BLaER1 treated with 17β-estradiol and CSF1 and Interleukin-3, amounts not matched to agents 10 nM and 100 nM (cell line): ENCODE measurements at regions not wholly inside any gene's neighbourhood (a gene's known extent, or its start where the extent isn't known, plus 50 kb on each side); places are given as distances from the start of the nearest gene placed in this dataset.
"Not testable (repeated sequence)": the region's sequence is repeated elsewhere in the genome, so short reads cannot be mapped to it uniquely, and the experiment has no call there.

Source experiments
- H3K27ac ChIP-seq, 11 experiments: shearing (Covaris generic); formaldehyde crosslinking; 2 replicates each; pipeline ENCODE4 v1.8.1; 2022
- H3K27me3 ChIP-seq, 11 experiments: shearing (Covaris generic); formaldehyde crosslinking; 2 replicates each; pipeline ENCODE4 v1.8.1; 2022
- H3K36me3 ChIP-seq, 11 experiments: shearing (Covaris generic); formaldehyde crosslinking; 2 replicates each; pipeline ENCODE4 v1.8.1; 2022
- H3K4me1 ChIP-seq, 10 experiments: shearing (Covaris generic); formaldehyde crosslinking; 2 replicates each; pipeline ENCODE4 v1.8.1; 2022
- H3K4me2 ChIP-seq, 11 experiments: shearing (Covaris generic); formaldehyde crosslinking; 2 replicates each; pipeline ENCODE4 v1.8.1; 2022
- H3K4me3 ChIP-seq, 10 experiments: shearing (Covaris generic); formaldehyde crosslinking; 2 replicates each; pipeline ENCODE4 v1.8.1; 2022
- H3K9ac ChIP-seq, 11 experiments: shearing (Covaris generic); formaldehyde crosslinking; 2 replicates each; pipeline ENCODE4 v1.8.1; 2022
- H3K9me3 ChIP-seq, 11 experiments: shearing (Covaris generic); formaldehyde crosslinking; replicated peaks in 1 of 11; 2 replicates each; pipeline ENCODE4 v1.8.1; 2022
- H4K20me1 ChIP-seq, 11 experiments: shearing (Covaris generic); formaldehyde crosslinking; 2 replicates each; pipeline ENCODE4 v1.8.1; 2022
- Cebpa-rat ChIP-seq, 11 experiments: shearing (Covaris generic); IDR thresholded peaks; 2 replicates each; pipeline ENCODE4 v1.8.1; 2022

GRCh38 chr10:7053195-7053594 is 357.6 kb downstream of the SFMBT2 start:
- H4K20me1 ChIP-seq = no peaks in the 10 kb centered on the region
- H3K4me1 ChIP-seq = no peaks in the 10 kb centered on the region
- no peak for TF ChIP-seq Cebpa-rat (IDR thresholded peaks at IDR 0.05)
- no peak overlapping the region for H3K4me3 ChIP-seq
- no peak overlapping the region for H3K27ac ChIP-seq
- H3K9ac ChIP-seq = no peak overlapping the region
- no peaks in the 10 kb centered on the region for H3K27me3 ChIP-seq
- no peak overlapping the region for H3K4me2 ChIP-seq
- H3K9me3 ChIP-seq = peaks cover 27 to 41% (median 37%) of the 10 kb centered on the region in 11 experiments
- peaks cover 0 to 19% (median 8%) of the 10 kb centered on the region in 11 experiments; a peak in 8 of 22 replicates for H3K36me3 ChIP-seq

GRCh38 chr10:7050024-7050423 is 360.8 kb downstream of the SFMBT2 start:
- H3K4me3 ChIP-seq, H4K20me1 ChIP-seq, H3K27ac ChIP-seq, H3K27me3 ChIP-seq, H3K9ac ChIP-seq, H3K4me2 ChIP-seq: not testable (repeated sequence)
- Histone ChIP-seq H3K36me3 (peaks cover 0 to 26% (median 11%) of the 10 kb centered on the region in 11 experiments; a peak in 8 of 22 replicates), H3K9me3 (peaks cover 40 to 52% (median 47%) of the 10 kb centered on the region in 11 experiments), H3K4me1 (peaks cover 13 to 26% (median 23%) of the 10 kb centered on the region in 10 experiments)

- peaks cover 0 to 26% (median 11%) of the 10 kb centered on the region in 11 experiments; a peak in 8 of 22 replicates for H3K36me3 ChIP-seq
- peak overlapping the region in 6 of 11 experiments; percentile 83 to 95 (median 91); a peak in 11 of 22 replicates for H3K27ac ChIP-seq
- H4K20me1 ChIP-seq = no peaks in the 10 kb centered on the region
- no peak overlapping the region for H3K9ac ChIP-seq
- no peak overlapping the region for H3K4me2 ChIP-seq
- H3K27me3 ChIP-seq = no peaks in the 10 kb centered on the region
- H3K4me1 ChIP-seq = peaks cover 21 to 45% (median 32%) of the 10 kb centered on the region in 10 experiments
- no peak for TF ChIP-seq Cebpa-rat (IDR thresholded peaks at IDR 0.05)
- H3K4me3 ChIP-seq = no peak overlapping the region; a peak in 1 of 20 replicates
- H3K9me3 ChIP-seq = peaks cover 40 to 52% (median 47%) of the 10 kb centered on the region in 11 experiments
Measured at GRCh38 chr10:7048061-7048460, 362.8 kb downstream of the SFMBT2 start.

- Histone ChIP-seq H3K4me3 (no peak overlapping the region), H3K36me3 (peaks cover 0 to 26% (median 11%) of the 10 kb centered on the region in 11 experiments; a peak in 8 of 22 replicates), H3K27me3 (peaks cover 0 to 5% (median 0%) of the 10 kb centered on the region in 11 experiments; a peak in 1 of 22 replicates), H3K9me3 (peaks cover 40 to 46% (median 44%) of the 10 kb centered on the region in 11 experiments), H3K9ac (peak overlapping the region in 8 of 11 experiments; percentile 34 to 80 (median 66); a peak in 15 of 22 replicates), H4K20me1 (no peaks in the 10 kb centered on the region), H3K27ac (peak overlapping the region in 10 of 11 experiments; percentile 53 to 95 (median 86); a peak in 20 of 22 replicates), H3K4me2 (peak overlapping the region; percentile 55 to 89 (median 80); a peak in 21 of 22 replicates), H3K4me1 (peaks cover 21 to 47% (median 32%) of the 10 kb centered on the region in 10 experiments)
- no peak for TF ChIP-seq Cebpa-rat (IDR thresholded peaks at IDR 0.05)
Measured at GRCh38 chr10:7046615-7047014, 364.2 kb downstream of the SFMBT2 start.

- peak overlapping the region; percentile 55 to 89 (median 80) for H3K4me2 ChIP-seq
- H3K36me3 ChIP-seq = peaks cover 0 to 26% (median 11%) of the 10 kb centered on the region in 11 experiments; a peak in 8 of 22 replicates
- 0 out of 20 replicates have a peak overlapping the region, but pooled peaks of 1 of the 10 experiments have one; percentile 35 for H3K4me3 ChIP-seq
- H3K9ac ChIP-seq = peak overlapping the region in 7 of 11 experiments; percentile 54 to 80 (median 73); a peak in 13 of 22 replicates
- peak in 10 of 11 experiments; percentile 70 to 100 (median 96); a peak in 20 of 22 replicates for TF ChIP-seq Cebpa-rat (IDR thresholded peaks at IDR 0.05)
- H3K27me3 ChIP-seq = peaks cover 0 to 5% (median 0%) of the 10 kb centered on the region in 11 experiments; a peak in 1 of 22 replicates
- H4K20me1 ChIP-seq = no peaks in the 10 kb centered on the region
- peaks cover 36 to 40% (median 39%) of the 10 kb centered on the region in 11 experiments for H3K9me3 ChIP-seq
- H3K27ac ChIP-seq = peak overlapping the region in 10 of 11 experiments; percentile 45 to 95 (median 86); a peak in 20 of 22 replicates
- H3K4me1 ChIP-seq = peaks cover 21 to 47% (median 32%) of the 10 kb centered on the region in 10 experiments
Measured at GRCh38 chr10:7045891-7046599, 364.8 kb downstream of the SFMBT2 start.

- Histone ChIP-seq H3K36me3 (peaks cover 0 to 8% (median 0%) of the 10 kb centered on the region in 11 experiments; a peak in 3 of 22 replicates), H4K20me1 (no peaks in the 10 kb centered on the region), H3K9ac (no peak overlapping the region), H3K9me3 (peaks cover 8 to 13% (median 10%) of the 10 kb centered on the region in 11 experiments), H3K4me2 (peak overlapping the region in 2 of 11 experiments; percentile 3 to 8; a peak in 2 of 22 replicates), H3K4me3 (no peak overlapping the region), H3K27ac (peak overlapping the region in 4 of 11 experiments; percentile 8 to 90 (median 30); a peak in 4 of 22 replicates), H3K27me3 (peaks cover 0 to 5% (median 0%) of the 10 kb centered on the region in 11 experiments; a peak in 1 of 22 replicates), H3K4me1 (peaks cover 21 to 52% (median 32%) of the 10 kb centered on the region in 10 experiments)
- TF ChIP-seq Cebpa-rat (IDR thresholded peaks at IDR 0.05) = no peak
Measured at GRCh38 chr10:7043055-7043653, 367.7 kb downstream of the SFMBT2 start.

GRCh38 chr10:7042419-7043054 is 368.3 kb downstream of the SFMBT2 start:
- Histone ChIP-seq H3K9ac (no peak overlapping the region), H3K9me3 (peaks cover 2 to 7% (median 4%) of the 10 kb centered on the region in 11 experiments; a peak in 21 of 22 replicates), H3K4me2 (peak overlapping the region in 1 of 11 experiments; percentile 3; a peak in 1 of 22 replicates), H3K4me3 (no peak overlapping the region), H3K27me3 (peaks cover 0 to 5% (median 0%) of the 10 kb centered on the region in 11 experiments; a peak in 1 of 22 replicates), H3K4me1 (peaks cover 21 to 55% (median 32%) of the 10 kb centered on the region in 10 experiments), H4K20me1 (no peaks in the 10 kb centered on the region), H3K27ac (peak overlapping the region in 3 of 11 experiments; percentile 8 to 42 (median 19); a peak in 5 of 22 replicates), H3K36me3 (peaks cover 0 to 2% (median 0%) of the 10 kb centered on the region in 11 experiments; a peak in 1 of 22 replicates)
- no peak for TF ChIP-seq Cebpa-rat (IDR thresholded peaks at IDR 0.05)

- Histone ChIP-seq H4K20me1 (no peaks in the 10 kb centered on the region), H3K27me3 (peaks cover 0 to 5% (median 0%) of the 10 kb centered on the region in 11 experiments; a peak in 1 of 22 replicates), H3K9ac (no peak overlapping the region), H3K4me1 (peaks cover 17 to 54% (median 32%) of the 10 kb centered on the region in 10 experiments), H3K9me3 (peaks cover 0 to 1% (median 0%) of the 10 kb centered on the region in 11 experiments; a peak in 3 of 22 replicates), H3K4me3 (no peak overlapping the region), H3K36me3 (no peaks in the 10 kb centered on the region), H3K27ac (peak overlapping the region in 1 of 11 experiments; percentile 42; a peak in 2 of 22 replicates), H3K4me2 (0 out of 22 replicates have a peak overlapping the region, but pooled peaks of 1 of the 11 experiments have one; percentile 3)
- no peak for TF ChIP-seq Cebpa-rat (IDR thresholded peaks at IDR 0.05)
Measured at GRCh38 chr10:7042000-7042399, 368.8 kb downstream of the SFMBT2 start.
